Peyer's patch (tissue), 4 donors: ENCODE measurements at regions not wholly inside any gene's neighbourhood (a gene's known extent, or its start where the extent isn't known, plus 50 kb on each side); places are given as distances from the start of the nearest gene placed in this dataset.

ENCODE experiments used
- DNase-seq, 3 donors: peaks; one replicate each; pipeline ENCODE4 v3.0.0-alpha.2; 2017 to 2019
- H3K27ac ChIP-seq, 4 donors: fragments of 200-600 bp; sonication (generic); one replicate each; pipeline ENCODE4 v1.5.1; 2016 to 2019
- H3K27me3 ChIP-seq, 2 donors: fragments of 200-600 bp; sonication (generic); one replicate each; pipeline ENCODE4 v1.5.1; 2019
- H3K36me3 ChIP-seq, 3 donors: fragments of 200-600 bp; sonication (generic); one replicate each; pipeline ENCODE4 v1.5.1; 2016 to 2019
- H3K4me1 ChIP-seq, 4 donors: fragments of 200-600 bp; sonication (generic); one replicate each; pipeline ENCODE4 v1.5.1; 2016 to 2019
- H3K4me3 ChIP-seq, 4 donors: fragments of 200-600 bp; sonication (generic); 1 replicate in 3 of 4; 2 replicates in 1 of 4; pipeline ENCODE4 v1.5.1; 2016 to 2019; ENCODE audit warnings: mild to moderate bottlenecking in 1 of 4
- H3K9me3 ChIP-seq, 4 donors: fragments of 200-600 bp; sonication (generic); one replicate each; pipeline ENCODE4 v1.5.1; 2016 to 2019; ENCODE audit warnings: mild to moderate bottlenecking in 1 of 4
- CTCF ChIP-seq, 6 experiments: fragments of 450-650 bp in 4 of 6; fragments of 200-600 bp in 2 of 6; sonication (generic) in 1 of 6; IDR thresholded peaks; one replicate each; pipeline ENCODE4 v1.5.1; 2017 to 2019; ENCODE audit warnings: antibody characterized with exemption in 6 of 6, mild to moderate bottlenecking in 3 of 6, moderate library complexity in 1 of 6
- POLR2A ChIP-seq, 2 donors: fragments of 450-650 bp; IDR thresholded peaks; one replicate each; pipeline ENCODE4 v1.5.1; 2017; ENCODE audit warnings: antibody characterized with exemption in 2 of 2, mild to moderate bottlenecking in 2 of 2, moderate library complexity in 2 of 2

GRCh38 chr7:156459582-156459981 lies 181.0 kb upstream of the RNF32 start:
- Histone ChIP-seq H3K4me3 (no peak overlapping the region), H3K27me3 (no peaks in the 10 kb centered on the region), H3K36me3 (no peaks in the 10 kb centered on the region), H3K9me3 (no peaks in the 10 kb centered on the region), H3K27ac (no peak overlapping the region), H3K4me1 (no peaks in the 10 kb centered on the region)
- no peak for DNase-seq
- TF ChIP-seq CTCF (IDR thresholded peaks at IDR 0.05): no peak
- TF ChIP-seq POLR2A (IDR thresholded peaks at IDR 0.05): no peak

- TF ChIP-seq CTCF (IDR thresholded peaks at IDR 0.05) (no peak), POLR2A (IDR thresholded peaks at IDR 0.05) (no peak)
- no peaks in the 10 kb centered on the region for H3K27me3 ChIP-seq
- no peaks in the 10 kb centered on the region for H3K4me1 ChIP-seq
- DNase-seq: no peak
- no peaks in the 10 kb centered on the region for H3K9me3 ChIP-seq
- H3K27ac ChIP-seq: no peak overlapping the region
- H3K36me3 ChIP-seq: no peaks in the 10 kb centered on the region
- H3K4me3 ChIP-seq: no peak overlapping the region
These were observed 181.5 kb upstream of the RNF32 start for GRCh38 chr7:156459067-156459466.

- no peaks in the 10 kb centered on the region for H3K36me3 ChIP-seq
- no peak for DNase-seq
- no peaks in the 10 kb centered on the region for H3K9me3 ChIP-seq
- H3K4me3 ChIP-seq: no peak overlapping the region
- no peak overlapping the region for H3K27ac ChIP-seq
- H3K27me3 ChIP-seq: no peaks in the 10 kb centered on the region
- no peaks in the 10 kb centered on the region for H3K4me1 ChIP-seq
- TF ChIP-seq CTCF (IDR thresholded peaks at IDR 0.05): no peak
- TF ChIP-seq POLR2A (IDR thresholded peaks at IDR 0.05): no peak
These were observed 182.6 kb upstream of the RNF32 start for GRCh38 chr7:156458011-156458410.

- no peaks in the 10 kb centered on the region for H3K4me1 ChIP-seq
- DNase-seq: no peak
- no peaks in the 10 kb centered on the region for H3K36me3 ChIP-seq
- no peak overlapping the region for H3K4me3 ChIP-seq
- H3K9me3 ChIP-seq: no peaks in the 10 kb centered on the region
- H3K27me3 ChIP-seq: no peaks in the 10 kb centered on the region
- H3K27ac ChIP-seq: no peak overlapping the region
- TF ChIP-seq POLR2A (IDR thresholded peaks at IDR 0.05) (no peak), CTCF (IDR thresholded peaks at IDR 0.05) (no peak)
These were observed 184.0 kb upstream of the RNF32 start for GRCh38 chr7:156456503-156457115.

- H3K27me3 ChIP-seq: no peaks in the 10 kb centered on the region
- no peaks in the 10 kb centered on the region for H3K36me3 ChIP-seq
- no peaks in the 10 kb centered on the region for H3K4me1 ChIP-seq
- no peaks in the 10 kb centered on the region for H3K9me3 ChIP-seq
- no peak overlapping the region for H3K4me3 ChIP-seq
- TF ChIP-seq CTCF (IDR thresholded peaks at IDR 0.05) (no peak), POLR2A (IDR thresholded peaks at IDR 0.05) (no peak)
- H3K27ac ChIP-seq: no peak overlapping the region
- DNase-seq: no peak
These were observed 184.5 kb upstream of the RNF32 start for GRCh38 chr7:156456032-156456431.

GRCh38 chr7:156450473-156450872 lies 190.1 kb upstream of the RNF32 start:
- Histone ChIP-seq H3K9me3 (no peaks in the 10 kb centered on the region), H3K4me1 (no peaks in the 10 kb centered on the region), H3K27ac (no peak overlapping the region), H3K36me3 (no peaks in the 10 kb centered on the region), H3K4me3 (no peak overlapping the region), H3K27me3 (no peaks in the 10 kb centered on the region)
- no peak for TF ChIP-seq CTCF (IDR thresholded peaks at IDR 0.05)
- no peak for TF ChIP-seq POLR2A (IDR thresholded peaks at IDR 0.05)
- no peak for DNase-seq
